H9 (cell line): ENCODE measurements at regions not wholly inside any gene's neighbourhood (a gene's known extent, or its start where the extent isn't known, plus 50 kb on each side); places are given as distances from the start of the nearest gene placed in this dataset.

ENCODE experiments used
- DNase-seq: peaks from one replicate; pipeline ENCODE4 v3.0.0-alpha.2; 2017
- H2AFZ ChIP-seq: one replicate; pipeline ENCODE4 v1.6.1; 2013; ENCODE audit warnings: mild to moderate bottlenecking, low read length, control low read depth, moderate library complexity
- H2AK5ac ChIP-seq: 2 replicates; pipeline ENCODE4 v1.6.1; 2013; ENCODE audit warnings: low read length, control low read depth, mixed read lengths; ENCODE audit not compliant: insufficient read length
- H2BK120ac ChIP-seq: one replicate; pipeline ENCODE4 v1.6.1; 2013; ENCODE audit warnings: low read depth, mild to moderate bottlenecking, low read length, control low read depth, inconsistent platforms; ENCODE audit not compliant: poor library complexity, severe bottlenecking
- H2BK12ac ChIP-seq: 2 replicates; pipeline ENCODE4 v1.6.1; 2013; ENCODE audit warnings: low read length, control low read depth, mixed read lengths, low read depth; ENCODE audit not compliant: insufficient read length
- H2BK15ac ChIP-seq: 2 replicates; pipeline ENCODE4 v1.6.1; 2013; ENCODE audit warnings: low read depth, low read length, control low read depth
- H2BK20ac ChIP-seq: one replicate; pipeline ENCODE4 v1.6.1; 2013; ENCODE audit warnings: low read depth, mild to moderate bottlenecking, low read length, control low read depth, inconsistent platforms; ENCODE audit not compliant: poor library complexity, severe bottlenecking
- H2BK5ac ChIP-seq: 2 replicates; pipeline ENCODE4 v1.6.1; 2013; ENCODE audit warnings: low read length, control low read depth, mixed read lengths; ENCODE audit not compliant: insufficient read length
- H3K14ac ChIP-seq: 2 replicates; pipeline ENCODE4 v1.6.1; 2013; ENCODE audit warnings: low read length, control low read depth; ENCODE audit not compliant: insufficient read depth
- H3K18ac ChIP-seq: 2 replicates; pipeline ENCODE4 v1.6.1; 2013; ENCODE audit warnings: low read depth, mild to moderate bottlenecking, mixed read lengths, low read length, control low read depth; ENCODE audit not compliant: insufficient read length
- H3K23ac ChIP-seq: 2 replicates; pipeline ENCODE4 v1.6.1; 2013; ENCODE audit warnings: low read length, control low read depth, mixed read lengths, low read depth; ENCODE audit not compliant: insufficient read length
- H3K23me2 ChIP-seq: 2 replicates; pipeline ENCODE4 v1.6.1; 2013; ENCODE audit warnings: low read depth, mild to moderate bottlenecking, mixed read lengths, low read length, control low read depth; ENCODE audit not compliant: insufficient read length, poor library complexity, severe bottlenecking
- H3K27ac ChIP-seq: 2 replicates; pipeline ENCODE4 v1.5.1; 2013; ENCODE audit warnings: low read length, control low read depth, mixed read lengths, low read depth; ENCODE audit not compliant: insufficient read length
- H3K27me3 ChIP-seq: 2 replicates; pipeline ENCODE4 v1.6.1; 2013; ENCODE audit warnings: low read length, control low read depth, inconsistent platforms; ENCODE audit not compliant: insufficient read depth
- H3K4ac ChIP-seq: 2 replicates; pipeline ENCODE4 v1.6.1; 2013; ENCODE audit warnings: low read depth, mild to moderate bottlenecking, control low read depth, inconsistent platforms, low read length, moderate library complexity
- H3K4me1 ChIP-seq: 2 replicates; pipeline ENCODE4 v1.6.1; 2013; ENCODE audit warnings: low read length, control low read depth, inconsistent platforms; ENCODE audit not compliant: insufficient read depth
- H3K4me2 ChIP-seq: 2 replicates; pipeline ENCODE4 v1.6.1; 2013; ENCODE audit warnings: low read length, control low read depth, mixed read lengths; ENCODE audit not compliant: insufficient read length, insufficient read depth
- H3K56ac ChIP-seq: 2 replicates; pipeline ENCODE4 v1.6.1; 2013; ENCODE audit warnings: low read depth, mild to moderate bottlenecking, mixed read lengths, low read length, control low read depth; ENCODE audit not compliant: insufficient read length
- H3K79me1 ChIP-seq: 2 replicates; pipeline ENCODE4 v1.6.1; 2013; ENCODE audit warnings: low read depth, mild to moderate bottlenecking, moderate library complexity, low read length, control low read depth, inconsistent platforms; ENCODE audit not compliant: insufficient read depth, poor library complexity, severe bottlenecking
- H3K79me2 ChIP-seq: 2 replicates; pipeline ENCODE4 v1.6.1; 2013; ENCODE audit warnings: low read length, control low read depth, inconsistent platforms; ENCODE audit not compliant: insufficient read depth
- H3K9ac ChIP-seq: 2 replicates; pipeline ENCODE4 v1.6.1; 2013; ENCODE audit warnings: low read length, control low read depth, mixed read lengths; ENCODE audit not compliant: insufficient read length; ENCODE audit errors: extremely low read depth
- H3K9me3 ChIP-seq: one replicate; pipeline ENCODE4 v1.6.1; 2013; ENCODE audit warnings: low read depth, low read length, inconsistent platforms; ENCODE audit not compliant: control insufficient read depth
- H3T11ph ChIP-seq: one replicate; pipeline ENCODE4 v1.6.1; 2013; ENCODE audit warnings: mild to moderate bottlenecking, low read length, control low read depth, inconsistent platforms
- H4K20me1 ChIP-seq: one replicate; pipeline ENCODE4 v1.6.1; 2013; ENCODE audit not compliant: control insufficient read depth, insufficient read length, insufficient read depth
- H4K5ac ChIP-seq: 2 replicates; pipeline ENCODE4 v1.6.1; 2013; ENCODE audit warnings: low read depth, mild to moderate bottlenecking, mixed read lengths, low read length, control low read depth; ENCODE audit not compliant: insufficient read length
- H4K8ac ChIP-seq: replicated peaks from 2 replicates; pipeline ENCODE4 v1.6.1; 2013; ENCODE audit warnings: low read length, control low read depth, mixed read lengths, low read depth; ENCODE audit not compliant: insufficient read length
- H4K91ac ChIP-seq: 2 replicates; pipeline ENCODE4 v1.6.1; 2013; ENCODE audit warnings: low read depth, mild to moderate bottlenecking, moderate library complexity, mixed read lengths, low read length, control low read depth; ENCODE audit not compliant: insufficient read length
- H3K27ac Mint-ChIP-seq, 3 experiments: 2 replicates in 2 of 3; 3 replicates in 1 of 3; pipeline ENCODE4 v1.8.0; 2020 to 2021; ENCODE audit warnings: mixed read lengths in 3 of 3, mild to moderate bottlenecking in 1 of 3, moderate library complexity in 1 of 3
- H3K27me3 Mint-ChIP-seq: 2 replicates; pipeline ENCODE4 v1.8.0; 2021; ENCODE audit warnings: low read depth, mild to moderate bottlenecking, moderate library complexity, mixed read lengths
- H3K36me3 Mint-ChIP-seq, 3 experiments: 2 replicates in 2 of 3; 3 replicates in 1 of 3; pipeline ENCODE4 v1.8.0; 2020 to 2021; ENCODE audit warnings: low read depth in 3 of 3, mixed read lengths in 3 of 3; ENCODE audit not compliant: insufficient read depth in 1 of 3
- H3K4me1 Mint-ChIP-seq, 2 experiments: 2 replicates each; pipeline ENCODE4 v1.8.0; 2020; ENCODE audit warnings: mixed read lengths in 2 of 2
- H3K4me3 Mint-ChIP-seq, 2 experiments: 2 replicates in 1 of 2; 3 replicates in 1 of 2; pipeline ENCODE4 v1.8.0; 2020 to 2021; ENCODE audit warnings: mild to moderate bottlenecking in 2 of 2, mixed read lengths in 2 of 2, moderate library complexity in 1 of 2
- H3K9me3 Mint-ChIP-seq, 2 experiments: 2 replicates in 1 of 2; 3 replicates in 1 of 2; pipeline ENCODE4 v1.8.0; 2020; ENCODE audit warnings: mild to moderate bottlenecking in 2 of 2, mixed read lengths in 2 of 2, moderate library complexity in 1 of 2
- CTCF ChIP-seq: fragments of 200-600 bp; sonication (generic); conservative IDR thresholded peaks from 3 replicates; pipeline ENCODE4 v1.8.0; 2021; ENCODE audit warnings: antibody characterized with exemption, mild to moderate bottlenecking

- H3K23me2 ChIP-seq: peaks cover 4% of the 10 kb centered on the region
- Mint-ChIP-seq H3K36me3 (peaks cover 0 to 2% (median 0%) of the 10 kb centered on the region in 3 experiments; a peak in 2 of 7 replicates), H3K4me3 (no peak overlapping the region), H3K4me1 (peaks cover 24 to 29% of the 10 kb centered on the region in 2 experiments), H3K27me3 (no peaks in the 10 kb centered on the region), H3K27ac (no peak overlapping the region), H3K9me3 (no peaks in the 10 kb centered on the region)
- no peak overlapping the region for H2BK20ac ChIP-seq
- no peak overlapping the region for H2AFZ ChIP-seq
- no peaks in the 10 kb centered on the region for H4K20me1 ChIP-seq
- H4K8ac ChIP-seq: no peak overlapping the region
- H3K9ac ChIP-seq: no peak overlapping the region
- H3K56ac ChIP-seq: no peak overlapping the region
- H2BK5ac ChIP-seq: no peak overlapping the region
- H4K91ac ChIP-seq: no peak overlapping the region
- no peak overlapping the region for H3K14ac ChIP-seq
- H3K18ac ChIP-seq: no peak overlapping the region
- TF ChIP-seq CTCF: no peak
- H3K9me3 ChIP-seq: no peaks in the 10 kb centered on the region
- no peak for DNase-seq
- H3T11ph ChIP-seq: no peak overlapping the region
- H3K79me1 ChIP-seq: no peaks in the 10 kb centered on the region
- no peak overlapping the region for H3K4me2 ChIP-seq
- H3K4me1 ChIP-seq: no peaks in the 10 kb centered on the region; the same call in 1 of the 2 replicates
- no peak overlapping the region for H2BK120ac ChIP-seq
- H3K27me3 ChIP-seq: no peaks in the 10 kb centered on the region
- no peak overlapping the region for H3K23ac ChIP-seq
- H2BK12ac ChIP-seq: no peak overlapping the region
- no peak overlapping the region for H3K4ac ChIP-seq
- no peak overlapping the region for H3K27ac ChIP-seq
- H3K79me2 ChIP-seq: no peaks in the 10 kb centered on the region
- H2AK5ac ChIP-seq: no peak overlapping the region
- H4K5ac ChIP-seq: no peak overlapping the region
- H2BK15ac ChIP-seq: no peak overlapping the region
Measured at GRCh38 chr4:184533908-184534307, 59.6 kb upstream of the IRF2 start.
